Superior temporal gyrus (tissue), 1 donor: ENCODE measurements at regions not wholly inside any gene's neighbourhood (a gene's known extent, or its start where the extent isn't known, plus 50 kb on each side); places are given as distances from the start of the nearest gene placed in this dataset.

Experiments used
- DNase-seq: peaks from one replicate; pipeline ENCODE4 v3.0.0-alpha.2; 2016; ENCODE audit errors: extremely low spot score

GRCh38 chr3:18044971-18045880 lies 302.8 kb upstream of the TBC1D5 start:
- no peak for DNase-seq

GRCh38 chr3:18044191-18044590 lies 301.8 kb upstream of the TBC1D5 start:
- no peak for DNase-seq

- no peak for DNase-seq
Measured at GRCh38 chr3:18036450-18036815, 294.0 kb upstream of the TBC1D5 start.

GRCh38 chr3:18035641-18036449 lies 293.4 kb upstream of the TBC1D5 start:
- no peak for DNase-seq

- DNase-seq: no peak
Measured at GRCh38 chr3:18033581-18034108, 291.2 kb upstream of the TBC1D5 start.

GRCh38 chr3:18030371-18030870 lies 288.0 kb upstream of the TBC1D5 start:
- DNase-seq: no peak

GRCh38 chr3:18027161-18027939 lies 284.9 kb upstream of the TBC1D5 start:
- no peak for DNase-seq

- no peak for DNase-seq
Measured at GRCh38 chr3:18024715-18025114, 282.3 kb upstream of the TBC1D5 start.

- DNase-seq: no peak
Measured at GRCh38 chr3:18019161-18019495, 276.7 kb upstream of the TBC1D5 start.

- no peak for DNase-seq
Measured at GRCh38 chr3:18018491-18019160, 276.2 kb upstream of the TBC1D5 start.

GRCh38 chr3:18016366-18016765 lies 273.9 kb upstream of the TBC1D5 start:
- DNase-seq: no peak

- no peak for DNase-seq
Measured at GRCh38 chr3:18012933-18013332, 270.5 kb upstream of the TBC1D5 start.

GRCh38 chr3:18012436-18012835 lies 270.0 kb upstream of the TBC1D5 start:
- DNase-seq: no peak

GRCh38 chr3:18011387-18011786 lies 269.0 kb upstream of the TBC1D5 start:
- DNase-seq: no peak

GRCh38 chr3:18010001-18010400 lies 267.6 kb upstream of the TBC1D5 start:
- no peak for DNase-seq

GRCh38 chr3:18008706-18009368 lies 266.4 kb upstream of the TBC1D5 start:
- no peak for DNase-seq

GRCh38 chr3:18007980-18008379 lies 265.5 kb upstream of the TBC1D5 start:
- DNase-seq: no peak

GRCh38 chr3:17995769-17996168 lies 253.3 kb upstream of the TBC1D5 start:
- DNase-seq: no peak

GRCh38 chr3:17994167-17994566 lies 251.7 kb upstream of the TBC1D5 start:
- no peak for DNase-seq

- no peak for DNase-seq
Measured at GRCh38 chr3:17990390-17990789, 248.0 kb upstream of the TBC1D5 start.

- DNase-seq: no peak
Measured at GRCh38 chr3:17986348-17986816, 244.0 kb upstream of the TBC1D5 start.
